NCI-H82 treated with DMSO at 0.1 percent for 48 hours (cell line): ENCODE measurements at regions not wholly inside any gene's neighbourhood (a gene's known extent, or its start where the extent isn't known, plus 50 kb on each side); places are given as distances from the start of the nearest gene placed in this dataset.
"Not testable (repeated sequence)": the region's sequence is repeated elsewhere in the genome, so short reads cannot be mapped to it uniquely, and the experiment has no call there.

Experiments
- DNase-seq: peaks from one replicate; lab custom pipeline; 2025; ENCODE audit not compliant: unreplicated experiment; lab: John Stamatoyannopoulos, UW

- not testable (repeated sequence) for DNase-seq
These were observed 85.3 kb upstream of the PLGLB2 start for GRCh38 chr2:87662316-87663290.

- DNase-seq, result not testable (repeated sequence)
These were observed 84.5 kb upstream of the PLGLB2 start for GRCh38 chr2:87663347-87663746.

- not testable (repeated sequence) for DNase-seq
These were observed 80.9 kb upstream of the PLGLB2 start for GRCh38 chr2:87667027-87667426.

- DNase-seq, result not testable (repeated sequence)
These were observed 79.5 kb upstream of the PLGLB2 start for GRCh38 chr2:87668361-87668760.

- DNase-seq, result not testable (repeated sequence)
These were observed 78.2 kb upstream of the PLGLB2 start for GRCh38 chr2:87669633-87670231.

GRCh38 chr2:87672404-87672803, 75.5 kb upstream of the PLGLB2 start:
- DNase-seq, result not testable (repeated sequence)

- not testable (repeated sequence) for DNase-seq
These were observed 73.2 kb upstream of the PLGLB2 start for GRCh38 chr2:87674729-87675128.

GRCh38 chr2:87675487-87675886, 72.4 kb upstream of the PLGLB2 start:
- DNase-seq, result not testable (repeated sequence)

- DNase-seq, result not testable (repeated sequence)
These were observed 70.4 kb upstream of the PLGLB2 start for GRCh38 chr2:87677421-87677923.

- not testable (repeated sequence) for DNase-seq
These were observed 69.1 kb upstream of the PLGLB2 start for GRCh38 chr2:87678742-87679173.

- not testable (repeated sequence) for DNase-seq
These were observed 67.9 kb upstream of the PLGLB2 start for GRCh38 chr2:87679950-87680349.

- DNase-seq, result not testable (repeated sequence)
These were observed 67.2 kb upstream of the PLGLB2 start for GRCh38 chr2:87680691-87681090.

- DNase-seq, result not testable (repeated sequence)
These were observed 64.4 kb upstream of the PLGLB2 start for GRCh38 chr2:87683451-87683850.

GRCh38 chr2:87683961-87684360, 63.9 kb upstream of the PLGLB2 start:
- DNase-seq, result not testable (repeated sequence)

GRCh38 chr2:87685558-87685957, 62.3 kb upstream of the PLGLB2 start:
- not testable (repeated sequence) for DNase-seq

- not testable (repeated sequence) for DNase-seq
These were observed 60.9 kb upstream of the PLGLB2 start for GRCh38 chr2:87686873-87687549.

GRCh38 chr2:87687550-87688270, 60.2 kb upstream of the PLGLB2 start:
- DNase-seq, result not testable (repeated sequence)

GRCh38 chr2:87691899-87692592, 55.8 kb upstream of the PLGLB2 start:
- DNase-seq, result not testable (repeated sequence)

GRCh38 chr2:87692914-87693313, 55.0 kb upstream of the PLGLB2 start:
- not testable (repeated sequence) for DNase-seq

- DNase-seq, result not testable (repeated sequence)
These were observed 54.0 kb upstream of the PLGLB2 start for GRCh38 chr2:87693882-87694281.
